IMR-90 (cell line): ENCODE measurements at regions not wholly inside any gene's neighbourhood (a gene's known extent, or its start where the extent isn't known, plus 50 kb on each side); places are given as distances from the start of the nearest gene placed in this dataset.
A peak's percentile ranks its signal among the peaks of the same experiment; 100 is the strongest.

Experiments used
- ATAC-seq: fragments of 200-7000 bp; cut with Tn5 transposase; 2 replicates; pipeline ENCODE4 v1.9.1; 2020; ENCODE audit warnings: low read depth, mild to moderate bottlenecking, moderate library complexity
- BruUV-seq: library from RNA; stranded (reverse); fragments of 400-500 nt; replicated peaks from 2 replicates; lab custom pipeline; 2021; lab: Mats Ljungman, UMichigan
- CTCF ChIA-PET: fragments of 300-600 bp; formaldehyde crosslinking; extraction: SDS; loops from one replicate; lab custom pipeline; 2021; ENCODE audit warnings: antibody characterized with exemption; lab: Yijun Ruan, JAX
- POLR2A ChIA-PET: fragments of 300-600 bp; sonication (Branson Sonifier 250); formaldehyde crosslinking; loops from one replicate; lab custom pipeline; 2022; ENCODE audit warnings: antibody characterized with exemption; ENCODE audit not compliant: unreplicated experiment; lab: Charles Lee
- DNase-seq: peaks from one replicate; pipeline ENCODE4 v3.0.0; 2013
- H2AFZ ChIP-seq: replicated peaks from 2 replicates; pipeline ENCODE3; 2013; ENCODE audit warnings: low read length, mild to moderate bottlenecking; ENCODE audit not compliant: poor library complexity
- H2AK5ac ChIP-seq: 2 replicates; pipeline ENCODE4 v1.6.1; 2013; ENCODE audit warnings: low read depth, low read length, inconsistent platforms
- H2AK9ac ChIP-seq: replicated peaks from 2 replicates; pipeline ENCODE3; 2013; ENCODE audit warnings: mild to moderate bottlenecking, low read depth, low read length, moderate library complexity; ENCODE audit not compliant: poor library complexity
- H2BK120ac ChIP-seq: 2 replicates; pipeline ENCODE4 v1.6.1; 2013; ENCODE audit warnings: low read depth, low read length, inconsistent platforms
- H2BK15ac ChIP-seq: 3 replicates; pipeline ENCODE4 v1.6.1; 2013; ENCODE audit warnings: low read depth, low read length, inconsistent platforms
- H2BK20ac ChIP-seq: 2 replicates; pipeline ENCODE4 v1.6.1; 2013; ENCODE audit warnings: low read depth, mild to moderate bottlenecking, inconsistent platforms, low read length, moderate library complexity
- H2BK5ac ChIP-seq: 2 replicates; pipeline ENCODE4 v1.6.1; 2013; ENCODE audit warnings: mild to moderate bottlenecking, low read depth, low read length, inconsistent platforms; ENCODE audit not compliant: poor library complexity, severe bottlenecking
- H3K14ac ChIP-seq: replicated peaks from 2 replicates; pipeline ENCODE4 v1.6.1; 2013; ENCODE audit warnings: low read depth, low read length, inconsistent platforms
- H3K18ac ChIP-seq: 2 replicates; pipeline ENCODE4 v1.6.1; 2013; ENCODE audit warnings: low read depth, low read length, control low read depth
- H3K23ac ChIP-seq: 2 replicates; pipeline ENCODE4 v1.6.1; 2013; ENCODE audit warnings: low read depth, low read length, inconsistent platforms
- H3K27ac ChIP-seq: 2 replicates; pipeline ENCODE4 v1.5.1; 2013; ENCODE audit warnings: mild to moderate bottlenecking, control low read depth, low read length; ENCODE audit not compliant: insufficient read depth
- H3K27me3 ChIP-seq: 2 replicates; pipeline ENCODE4 v1.6.1; 2013; ENCODE audit warnings: low read length; ENCODE audit not compliant: control insufficient read depth, insufficient read depth
- H3K36me3 ChIP-seq: 2 replicates; pipeline ENCODE4 v1.6.1; 2013; ENCODE audit warnings: low read length, mixed read lengths; ENCODE audit not compliant: control insufficient read depth, insufficient read depth
- H3K4ac ChIP-seq: 2 replicates; pipeline ENCODE4 v1.6.1; 2013; ENCODE audit warnings: low read depth, low read length, inconsistent platforms
- H3K4me1 ChIP-seq: 2 replicates; pipeline ENCODE4 v1.6.1; 2013; ENCODE audit warnings: low read length, mixed read lengths; ENCODE audit not compliant: control insufficient read depth, insufficient read depth
- H3K4me2 ChIP-seq: 2 replicates; pipeline ENCODE4 v1.6.1; 2013; ENCODE audit warnings: low read depth, mild to moderate bottlenecking, control low read depth, low read length, moderate library complexity
- H3K4me3 ChIP-seq: 2 replicates; pipeline ENCODE4 v1.5.1; 2013; ENCODE audit warnings: low read depth, mild to moderate bottlenecking, control low read depth, low read length, moderate library complexity; ENCODE audit not compliant: insufficient read depth
- H3K56ac ChIP-seq: 2 replicates; pipeline ENCODE4 v1.6.1; 2013; ENCODE audit warnings: low read length, inconsistent platforms; ENCODE audit not compliant: insufficient read depth; ENCODE audit errors: extremely low read depth
- H3K79me1 ChIP-seq, 2 experiments: 2 replicates each; pipeline ENCODE4 v1.6.1; 2013; ENCODE audit warnings: low read length in 2 of 2, inconsistent platforms in 1 of 2, low read depth in 1 of 2
- H3K9ac ChIP-seq: 2 replicates; pipeline ENCODE4 v1.6.1; 2013; ENCODE audit warnings: low read depth, low read length, control low read depth
- H3K9me1 ChIP-seq: 2 replicates; pipeline ENCODE4 v1.6.1; 2013; ENCODE audit warnings: low read length, inconsistent platforms; ENCODE audit not compliant: insufficient read depth
- H3K9me3 ChIP-seq: 2 replicates; pipeline ENCODE4 v1.6.1; 2013; ENCODE audit warnings: low read length; ENCODE audit not compliant: control insufficient read depth, insufficient read depth
- H4K20me1 ChIP-seq: 2 replicates; pipeline ENCODE4 v1.6.1; 2013; ENCODE audit warnings: low read length, inconsistent platforms; ENCODE audit not compliant: insufficient read depth
- H4K5ac ChIP-seq: 2 replicates; pipeline ENCODE4 v1.6.1; 2013; ENCODE audit warnings: mild to moderate bottlenecking, low read depth, low read length, control low read depth
- H4K8ac ChIP-seq, 2 experiments: 2 replicates each; pipeline ENCODE4 v1.6.1; 2013; ENCODE audit warnings: low read depth in 2 of 2, low read length in 2 of 2, control low read depth in 1 of 2, inconsistent platforms in 1 of 2
- H4K91ac ChIP-seq: 2 replicates; pipeline ENCODE4 v1.6.1; 2013; ENCODE audit warnings: low read depth, low read length, inconsistent platforms; ENCODE audit not compliant: insufficient read depth
- BHLHE40 ChIP-seq: fragments of 150-350 bp; IDR thresholded peaks from 2 replicates; pipeline ENCODE4 v1.6.1; 2016; ENCODE audit warnings: mild to moderate bottlenecking, low read depth, low read length
- CEBPB ChIP-seq: IDR thresholded peaks from 2 replicates; pipeline ENCODE4 v1.6.1; 2012; ENCODE audit warnings: low read depth, low read length, improper control_type of control experiment
- FOS ChIP-seq: fragments of 150-350 bp; IDR thresholded peaks from 2 replicates; pipeline ENCODE4 v1.6.1; 2016; ENCODE audit warnings: low read depth, low read length
- MAFK ChIP-seq: IDR thresholded peaks from 2 replicates; pipeline ENCODE4 v1.6.1; 2012; ENCODE audit warnings: low read depth, low read length, improper control_type of control experiment
- SMC3 ChIP-seq: fragments of 150-350 bp; IDR thresholded peaks from 2 replicates; pipeline ENCODE4 v1.6.1; 2016; ENCODE audit warnings: low read depth, mild to moderate bottlenecking, antibody characterized with exemption, low read length, moderate library complexity
- WGBS, 2 experiments: methylation state at CpG; one replicate each; pipeline versions ENCODE4 v1.1.5 to v1.1.7; 2013; ENCODE audit warnings: missing lambda C conversion rate in 2 of 2; ENCODE audit not compliant: insufficient read length in 1 of 2; ENCODE audit errors: extremely low coverage in 2 of 2; 5-methylcytosine and 5-hydroxymethylcytosine counted together
- dilution Hi-C: fragments of 300-500 bp; cut with HindIII; formaldehyde crosslinking; loops from one replicate; pipeline ENCODE4 v1.14.3; 2018; ENCODE audit warnings: low sequenced_read_pairs; ENCODE audit not compliant: unreplicated experiment
- in situ Hi-C: fragments of 300-500 bp; cut with MboI; formaldehyde crosslinking; loops from 3 replicates; pipeline ENCODE4 v1.14.3; 2019; ENCODE audit warnings: low sequenced_read_pairs, inconsistent platforms, mixed read lengths
- intact Hi-C: fragments of 100-400 bp; cut with micrococcal nuclease; formaldehyde crosslinking; loops from 2 replicates; pipeline ENCODE4 v1.10.0; 2022
- TF ChIP-seq, protein P1 (sequence below): fragments of 150-350 bp; IDR thresholded peaks from 2 replicates; pipeline ENCODE4 v1.6.1; 2016; ENCODE audit warnings: low read depth, mild to moderate bottlenecking, low read length, moderate library complexity, borderline replicate concordance

DNA sequence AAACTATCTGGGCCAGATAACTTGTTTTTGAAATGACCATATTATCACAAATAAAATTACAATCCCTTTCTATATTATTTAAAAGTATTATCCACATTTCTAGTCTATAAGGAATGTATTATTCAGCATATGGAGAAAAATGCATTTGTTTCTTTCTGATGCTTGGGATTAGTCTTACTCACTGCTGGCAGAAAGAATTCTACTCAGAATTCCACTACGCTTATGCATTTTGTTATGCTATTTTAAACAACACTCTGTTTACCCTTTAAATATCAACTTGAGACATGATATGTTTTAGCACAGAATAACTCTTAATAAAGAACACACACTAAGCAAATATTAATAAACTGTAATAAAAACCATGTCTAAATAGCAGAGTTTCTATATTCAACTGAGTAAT is 77.6 kb upstream of the ANO3 start:
- 0 out of 2 replicates have a peak overlapping the region, but pooled peaks have one; percentile 96 for H3K18ac ChIP-seq
- 0 out of 2 replicates have a peak overlapping the region, but pooled peaks have one; percentile 41 for H3K4ac ChIP-seq
- no TSS peak for BruUV-seq
- no peak overlapping the region for H3K4me3 ChIP-seq
- H3K9me1 ChIP-seq = peaks cover 6% of the 10 kb centered on the region; the same call in 1 of the 2 replicates
- dilution Hi-C loops (no loop called here), in situ Hi-C loops (no loop called here), intact Hi-C loops (no loop called here)
- peak overlapping the region; percentile 68; the same call in 1 of the 2 replicates for H3K27ac ChIP-seq
- no peak overlapping the region for H4K5ac ChIP-seq
- H2BK15ac ChIP-seq = no peak overlapping the region
- H2BK5ac ChIP-seq = peak overlapping the region; percentile 51
- H4K20me1 ChIP-seq = no peaks in the 10 kb centered on the region
- 0 out of 2 replicates have a peak overlapping the region, but pooled peaks have one; percentile 29 for H3K23ac ChIP-seq
- H2BK120ac ChIP-seq = peak overlapping the region; percentile 92; the same call in 1 of the 2 replicates
- no peak overlapping the region; the same call in 1 of the 2 replicates for H4K91ac ChIP-seq
- peak overlapping the region; percentile 90 for H2BK20ac ChIP-seq
- WGBS, 2 experiments = no CpG with 5 or more reads among the region's 1 CpG
- H3K56ac ChIP-seq = no peak overlapping the region
- no peaks in the 10 kb centered on the region for H3K27me3 ChIP-seq
- H2AFZ ChIP-seq = no peak overlapping the region
- ATAC-seq (peak; percentile 90), DNase-seq (peak; percentile 50)
- no peak overlapping the region for H3K9ac ChIP-seq
- H4K8ac ChIP-seq = peak overlapping the region; percentile 46 to 67; a peak in 1 of 4 replicates
- H3K9me3 ChIP-seq = no peaks in the 10 kb centered on the region
- H3K14ac ChIP-seq = no peak overlapping the region
- CTCF ChIA-PET = no interaction called here
- no peak overlapping the region for H2AK5ac ChIP-seq
- POLR2A ChIA-PET = no interaction called here
- no peaks in the 10 kb centered on the region for H3K36me3 ChIP-seq
- no peak overlapping the region for H3K4me2 ChIP-seq
- peaks cover 13% of the 10 kb centered on the region for H3K4me1 ChIP-seq
- TF ChIP-seq, protein P1, sequence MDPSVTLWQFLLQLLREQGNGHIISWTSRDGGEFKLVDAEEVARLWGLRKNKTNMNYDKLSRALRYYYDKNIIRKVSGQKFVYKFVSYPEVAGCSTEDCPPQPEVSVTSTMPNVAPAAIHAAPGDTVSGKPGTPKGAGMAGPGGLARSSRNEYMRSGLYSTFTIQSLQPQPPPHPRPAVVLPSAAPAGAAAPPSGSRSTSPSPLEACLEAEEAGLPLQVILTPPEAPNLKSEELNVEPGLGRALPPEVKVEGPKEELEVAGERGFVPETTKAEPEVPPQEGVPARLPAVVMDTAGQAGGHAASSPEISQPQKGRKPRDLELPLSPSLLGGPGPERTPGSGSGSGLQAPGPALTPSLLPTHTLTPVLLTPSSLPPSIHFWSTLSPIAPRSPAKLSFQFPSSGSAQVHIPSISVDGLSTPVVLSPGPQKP = no peak
- no peak for TF ChIP-seq FOS
- TF ChIP-seq MAFK = no peak
- no peak for TF ChIP-seq BHLHE40
- no peak for TF ChIP-seq CEBPB
- TF ChIP-seq SMC3 = no peak
- H3K79me1 ChIP-seq = no peaks in the 10 kb centered on the region
- H2AK9ac ChIP-seq = no peak overlapping the region
